ENCODE measurements at regions not wholly inside any gene's neighbourhood (a gene's known extent, or its start where the extent isn't known, plus 50 kb on each side); places are given as distances from the start of the nearest gene placed in this dataset.

DNA sequence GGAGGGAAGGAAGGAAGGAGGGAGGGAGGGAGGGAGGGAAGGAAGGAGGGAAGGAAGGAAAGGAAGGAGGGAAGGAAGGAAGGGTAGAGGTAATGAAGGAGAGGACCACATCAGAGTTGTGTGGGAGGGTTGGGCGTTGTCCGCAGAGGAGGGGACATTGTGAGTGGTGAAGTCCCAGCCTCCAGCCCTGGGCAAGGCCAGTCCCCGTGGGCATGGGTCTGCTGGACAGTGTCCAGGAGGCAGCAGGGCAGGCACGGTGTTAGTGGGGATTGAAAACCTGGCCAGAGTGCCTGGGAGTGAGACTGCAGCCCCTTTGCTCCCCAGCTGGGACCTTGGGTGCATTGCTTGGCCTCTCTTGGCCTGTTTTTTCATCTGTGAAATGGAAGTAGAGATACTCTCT lies 1462.3 kb downstream of the BRD1 start:
- Histone ChIP-seq H3K4me3 (ENCODE audit: control extremely low read depth in 1 of 5, extremely low read depth in 1 of 5, insufficient read depth in 1 of 5, low read depth in 2 of 5, low read length in 4 of 5) (no peak overlapping the region), H3K9me3 (ENCODE audit: control extremely low read depth in 1 of 3, control insufficient read depth in 2 of 3, insufficient read depth in 1 of 3, low read length in 2 of 3) (peaks cover 0 to 3% (median 0%) of the 10 kb centered on the region in 3 donors), H3K4me2 (replicated peaks; ENCODE audit: low read depth, low read length, poor library complexity, severe bottlenecking) (no peak overlapping the region), H3K27ac (ENCODE audit: low read length in 2 of 2) (no peak overlapping the region), H3K27me3 (replicated peaks in 1 of 4; ENCODE audit: control extremely low read depth in 1 of 4, control insufficient read depth in 3 of 4, insufficient read depth in 4 of 4, low read length in 3 of 4) (peaks cover 0 to 9% (median 0%) of the 10 kb centered on the region in 4 experiments), H3K36me3 (replicated peaks in 1 of 2; ENCODE audit: control extremely low read depth in 1 of 2, control insufficient read depth in 1 of 2, extremely low read depth in 1 of 2, insufficient read depth in 2 of 2, low read length in 1 of 2) (no peaks in the 10 kb centered on the region), H2AFZ (ENCODE audit: insufficient read depth, low read depth, low read length, poor library complexity, severe bottlenecking) (no peak overlapping the region), H3K9ac (ENCODE audit: low read length) (no peak overlapping the region), H3K79me2 (ENCODE audit: control insufficient read depth, insufficient read depth, low read length) (no peaks in the 10 kb centered on the region), H3K4me1 (ENCODE audit: control insufficient read depth in 2 of 2, insufficient read depth in 2 of 2, low read length in 2 of 2) (no peaks in the 10 kb centered on the region), H4K20me1 (ENCODE audit: control insufficient read depth, insufficient read depth, low read length, poor library complexity, severe bottlenecking) (no peaks in the 10 kb centered on the region)
- H3K27me3 Mint-ChIP-seq: no peaks in the 10 kb centered on the region
- intact Hi-C loops (cut with micrococcal nuclease): no loop called here
- no peak overlapping the region for H3K27ac Mint-ChIP-seq
- ChIA-PET CTCF (no interaction called here), POLR2A (no interaction called here)
- DNase-seq (no peak), ATAC-seq (ENCODE audit: low read depth) (no peak)
- no peak overlapping the region for H3K4me3 Mint-ChIP-seq
- H3K4me1 Mint-ChIP-seq: no peaks in the 10 kb centered on the region
- TF ChIP-seq, protein P1, sequence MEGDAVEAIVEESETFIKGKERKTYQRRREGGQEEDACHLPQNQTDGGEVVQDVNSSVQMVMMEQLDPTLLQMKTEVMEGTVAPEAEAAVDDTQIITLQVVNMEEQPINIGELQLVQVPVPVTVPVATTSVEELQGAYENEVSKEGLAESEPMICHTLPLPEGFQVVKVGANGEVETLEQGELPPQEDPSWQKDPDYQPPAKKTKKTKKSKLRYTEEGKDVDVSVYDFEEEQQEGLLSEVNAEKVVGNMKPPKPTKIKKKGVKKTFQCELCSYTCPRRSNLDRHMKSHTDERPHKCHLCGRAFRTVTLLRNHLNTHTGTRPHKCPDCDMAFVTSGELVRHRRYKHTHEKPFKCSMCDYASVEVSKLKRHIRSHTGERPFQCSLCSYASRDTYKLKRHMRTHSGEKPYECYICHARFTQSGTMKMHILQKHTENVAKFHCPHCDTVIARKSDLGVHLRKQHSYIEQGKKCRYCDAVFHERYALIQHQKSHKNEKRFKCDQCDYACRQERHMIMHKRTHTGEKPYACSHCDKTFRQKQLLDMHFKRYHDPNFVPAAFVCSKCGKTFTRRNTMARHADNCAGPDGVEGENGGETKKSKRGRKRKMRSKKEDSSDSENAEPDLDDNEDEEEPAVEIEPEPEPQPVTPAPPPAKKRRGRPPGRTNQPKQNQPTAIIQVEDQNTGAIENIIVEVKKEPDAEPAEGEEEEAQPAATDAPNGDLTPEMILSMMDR (IDR thresholded peaks at IDR 0.05): no peak
- no peak for TF ChIP-seq EZH2 (IDR thresholded peaks at IDR 0.05; ENCODE audit: borderline replicate concordance, insufficient read depth, low read depth, low read length, poor library complexity, severe bottlenecking)
- H3K9me3 Mint-ChIP-seq (ENCODE audit: insufficient read depth): no peaks in the 10 kb centered on the region
- 89% methylated on average over 4 of the region's 4 CpGs for WGBS (ENCODE audit: insufficient coverage)

DNA sequence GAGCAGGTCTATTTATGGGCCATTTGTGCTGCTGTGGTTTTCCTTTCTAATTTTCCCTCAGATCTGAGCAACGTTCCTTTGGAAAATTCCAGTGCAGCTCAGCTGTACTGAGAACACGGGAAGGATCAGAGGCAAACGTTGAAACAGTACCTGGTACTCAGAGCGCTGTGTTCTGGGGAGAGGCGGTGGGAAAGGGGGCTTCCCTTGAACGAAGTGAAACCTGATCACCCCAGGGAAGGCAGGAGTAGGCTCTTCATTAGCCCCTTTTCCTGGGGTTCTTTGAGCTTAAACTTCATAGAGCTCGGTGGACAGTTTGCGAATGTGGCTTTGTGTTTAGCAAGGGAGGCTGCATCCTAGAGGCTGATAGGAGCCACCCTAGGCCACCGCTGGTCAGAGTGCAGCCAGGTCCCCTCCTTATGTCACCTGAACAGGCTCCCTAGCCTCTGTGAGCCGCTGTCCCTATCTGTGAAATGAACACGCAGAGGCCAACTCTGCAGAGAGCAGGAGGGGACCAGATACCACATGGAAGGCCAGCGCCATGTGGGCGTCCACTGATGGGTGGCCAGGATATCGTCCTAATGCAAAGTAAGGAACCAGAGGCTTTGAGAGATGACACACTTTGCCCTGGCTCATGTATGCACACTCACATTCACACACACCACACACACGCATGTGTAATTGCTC lies 1464.8 kb downstream of the BRD1 start:
- CTCF ChIA-PET: no interaction called here
- Histone ChIP-seq H3K9me3 (ENCODE audit: control extremely low read depth in 1 of 3, control insufficient read depth in 2 of 3, insufficient read depth in 1 of 3, low read length in 2 of 3) (peaks cover 0 to 8% (median 0%) of the 10 kb centered on the region in 3 donors), H4K20me1 (ENCODE audit: control insufficient read depth, insufficient read depth, low read length, poor library complexity, severe bottlenecking) (no peaks in the 10 kb centered on the region), H3K9ac (ENCODE audit: low read length) (no peak overlapping the region), H3K27me3 (replicated peaks in 1 of 4; ENCODE audit: control extremely low read depth in 1 of 4, control insufficient read depth in 3 of 4, insufficient read depth in 4 of 4, low read length in 3 of 4) (peaks cover 0 to 17% (median 0%) of the 10 kb centered on the region in 4 experiments), H3K36me3 (replicated peaks in 1 of 2; ENCODE audit: control extremely low read depth in 1 of 2, control insufficient read depth in 1 of 2, extremely low read depth in 1 of 2, insufficient read depth in 2 of 2, low read length in 1 of 2) (no peaks in the 10 kb centered on the region), H3K4me1 (ENCODE audit: control insufficient read depth in 2 of 2, insufficient read depth in 2 of 2, low read length in 2 of 2) (no peaks in the 10 kb centered on the region), H3K4me2 (replicated peaks; ENCODE audit: low read depth, low read length, poor library complexity, severe bottlenecking) (no peak overlapping the region), H3K4me3 (ENCODE audit: control extremely low read depth in 1 of 5, extremely low read depth in 1 of 5, insufficient read depth in 1 of 5, low read depth in 2 of 5, low read length in 4 of 5) (no peak overlapping the region), H3K79me2 (ENCODE audit: control insufficient read depth, insufficient read depth, low read length) (no peaks in the 10 kb centered on the region), H3K27ac (ENCODE audit: low read length in 2 of 2) (no peak overlapping the region), H2AFZ (ENCODE audit: insufficient read depth, low read depth, low read length, poor library complexity, severe bottlenecking) (no peak overlapping the region)
- intact Hi-C loops (cut with micrococcal nuclease): no loop called here
- Mint-ChIP-seq H3K4me1 (no peaks in the 10 kb centered on the region), H3K27ac (no peak overlapping the region), H3K9me3 (ENCODE audit: insufficient read depth) (no peaks in the 10 kb centered on the region), H3K4me3 (no peak overlapping the region), H3K27me3 (no peaks in the 10 kb centered on the region)
- DNase-seq (no peak), ATAC-seq (ENCODE audit: low read depth) (no peak)
- POLR2A ChIA-PET: no interaction called here
- TF ChIP-seq, protein P1 (IDR thresholded peaks at IDR 0.05): no peak
- TF ChIP-seq EZH2 (IDR thresholded peaks at IDR 0.05; ENCODE audit: borderline replicate concordance, insufficient read depth, low read depth, low read length, poor library complexity, severe bottlenecking): no peak
- 82% methylated on average over 15 of the region's 15 CpGs for WGBS (ENCODE audit: insufficient coverage)
